NCI-H1105 (cell line): ENCODE measurements at regions not wholly inside any gene's neighbourhood (a gene's known extent, or its start where the extent isn't known, plus 50 kb on each side); places are given as distances from the start of the nearest gene placed in this dataset.

ENCODE experiments used
- DNase-seq: peaks from one replicate; lab custom pipeline; 2025; lab: John Stamatoyannopoulos, UW

- no peak for DNase-seq
Measured at GRCh38 chrX:139290310-139290709, 240.2 kb upstream of the F9 start.

GRCh38 chrX:139287155-139287924, 243.2 kb upstream of the F9 start:
- DNase-seq = no peak

- no peak for DNase-seq
Measured at GRCh38 chrX:139286342-139286741, 244.2 kb upstream of the F9 start.

GRCh38 chrX:139267851-139268250, 262.7 kb upstream of the F9 start:
- DNase-seq = no peak

GRCh38 chrX:139246295-139246694, 284.2 kb upstream of the F9 start:
- DNase-seq = no peak

GRCh38 chrX:139237141-139237540, 293.4 kb upstream of the F9 start:
- no peak for DNase-seq

GRCh38 chrX:139234898-139235297, 295.6 kb upstream of the F9 start:
- DNase-seq = no peak

GRCh38 chrX:139224953-139225665, 305.4 kb upstream of the F9 start:
- no peak for DNase-seq

- DNase-seq = no peak
Measured at GRCh38 chrX:139222511-139223200, 307.9 kb upstream of the F9 start.

GRCh38 chrX:139213241-139213709, 317.3 kb upstream of the F9 start:
- no peak for DNase-seq

- no peak for DNase-seq
Measured at GRCh38 chrX:139211568-139212182, 318.9 kb upstream of the F9 start.

GRCh38 chrX:139209342-139209741, 321.2 kb upstream of the F9 start:
- no peak for DNase-seq

GRCh38 chrX:139207655-139208054, 322.9 kb upstream of the F9 start:
- DNase-seq = no peak

- DNase-seq = no peak
Measured at GRCh38 chrX:139206914-139207313, 323.6 kb upstream of the F9 start.

GRCh38 chrX:139204898-139205667, 325.5 kb upstream of the F9 start:
- peak; percentile 14 for DNase-seq

GRCh38 chrX:139204571-139204897, 326.0 kb upstream of the F9 start:
- no peak for DNase-seq

GRCh38 chrX:139203651-139204570, 326.6 kb upstream of the F9 start:
- DNase-seq = no peak

- DNase-seq = no peak
Measured at GRCh38 chrX:139202742-139203420, 327.7 kb upstream of the F9 start.

GRCh38 chrX:139201924-139202323, 328.6 kb upstream of the F9 start:
- no peak for DNase-seq

GRCh38 chrX:139200793-139201192, 329.7 kb upstream of the F9 start:
- no peak for DNase-seq
